ENCODE measurements at regions not wholly inside any gene's neighbourhood (a gene's known extent, or its start where the extent isn't known, plus 50 kb on each side); places are given as distances from the start of the nearest gene placed in this dataset.
A peak's percentile ranks its signal among the peaks of the same experiment; 100 is the strongest.
"Not testable (repeated sequence)": the region's sequence is repeated elsewhere in the genome, so short reads cannot be mapped to it uniquely, and the experiment has no call there.

DNA sequence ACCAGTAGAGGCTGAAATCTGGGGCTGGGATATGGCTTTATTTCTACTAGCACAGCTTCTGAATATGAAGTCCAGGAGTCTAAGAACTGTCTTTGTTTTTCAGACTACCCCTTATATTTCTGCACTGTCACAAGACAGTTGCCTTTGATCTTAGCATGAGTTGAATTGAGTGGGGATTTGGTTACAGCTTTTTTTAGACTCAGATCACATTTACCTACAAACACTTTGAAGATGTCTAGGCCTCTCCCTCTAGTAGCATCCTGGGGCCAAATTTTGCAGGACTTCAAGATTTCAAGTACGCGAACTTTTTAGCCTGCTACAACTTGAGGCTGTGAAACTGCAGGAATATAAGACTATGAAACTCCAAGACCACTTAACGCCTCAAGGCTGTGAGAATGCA is 240.2 kb downstream of the NEBL start:
- no peak for DNase-seq (ENCODE audit: low read depth)

- DNase-seq (ENCODE audit: low read depth): not testable (repeated sequence)
Measured at GRCh38 chr10:20652424-20652823, 244.7 kb downstream of the NEBL start.

GRCh38 chr10:20648263-20648874 is 248.7 kb downstream of the NEBL start:
- DNase-seq (ENCODE audit: low read depth): no peak

DNA sequence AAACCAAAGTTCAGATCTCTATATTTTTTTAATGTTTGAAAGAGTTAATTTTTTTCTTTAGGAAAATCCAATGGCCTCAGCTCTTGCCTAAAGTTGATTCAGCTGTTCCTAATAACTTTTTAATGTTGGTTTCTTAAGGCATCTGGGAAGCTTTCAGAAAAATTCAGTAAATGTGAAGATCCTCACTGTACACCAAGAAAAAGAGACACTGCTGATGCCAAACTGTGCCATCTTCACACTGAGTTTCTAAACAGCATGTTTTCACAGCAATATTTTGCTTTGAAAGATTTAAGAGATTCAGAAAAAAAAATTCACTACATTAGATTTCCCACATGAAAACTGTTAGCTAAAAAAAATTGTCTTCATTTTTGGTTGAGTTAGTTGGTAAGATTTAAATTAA is 249.4 kb downstream of the NEBL start:
- DNase-seq (ENCODE audit: low read depth): no peak

GRCh38 chr10:20644421-20644820 is 252.7 kb downstream of the NEBL start:
- DNase-seq (ENCODE audit: low read depth): no peak

- no peak for DNase-seq (ENCODE audit: low read depth)
Measured at GRCh38 chr10:20641605-20642004, 255.5 kb downstream of the NEBL start.

DNA sequence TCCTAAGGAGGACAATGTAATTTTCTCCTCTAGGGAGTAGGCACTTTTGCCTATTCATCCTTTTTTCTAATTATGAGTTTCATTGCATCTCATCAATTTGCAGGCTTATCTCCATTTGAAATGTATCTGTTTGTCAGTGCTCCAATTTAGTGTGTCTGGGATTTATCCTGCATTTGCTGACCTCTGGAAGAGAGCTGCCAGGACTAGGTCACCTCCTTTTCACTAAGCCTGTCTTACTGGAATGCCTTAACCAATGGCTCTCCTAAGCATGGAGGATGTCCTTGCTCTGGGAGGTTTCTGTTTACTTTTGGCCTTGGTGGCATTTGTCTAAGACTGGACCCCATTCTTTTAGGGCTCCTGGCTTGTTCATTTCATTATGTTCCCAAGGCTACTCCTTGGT is 261.5 kb downstream of the NEBL start:
- DNase-seq (ENCODE audit: low read depth): no peak

DNA sequence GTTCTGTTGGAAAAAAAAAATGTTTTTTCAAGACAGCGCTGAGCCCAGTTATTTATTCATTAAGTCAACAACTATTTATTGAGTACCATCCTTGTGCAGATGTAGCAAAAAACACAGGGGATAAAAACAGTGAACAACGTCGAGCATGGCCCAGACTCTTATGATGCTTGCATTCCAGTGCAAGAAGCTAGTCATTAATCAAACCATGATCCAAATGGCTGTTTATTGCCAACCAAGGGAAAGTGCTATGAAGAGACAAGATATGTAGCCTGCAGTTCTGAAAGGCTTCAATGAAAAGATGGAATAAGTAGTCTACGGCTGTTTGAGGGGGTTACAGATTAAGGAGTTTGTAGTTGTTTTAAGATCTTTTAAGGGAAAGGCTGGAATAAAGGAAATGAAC is 262.3 kb downstream of the NEBL start:
- DNase-seq (ENCODE audit: low read depth): no peak

GRCh38 chr10:20633714-20634113 is 263.4 kb downstream of the NEBL start:
- DNase-seq (ENCODE audit: low read depth): no peak

DNA sequence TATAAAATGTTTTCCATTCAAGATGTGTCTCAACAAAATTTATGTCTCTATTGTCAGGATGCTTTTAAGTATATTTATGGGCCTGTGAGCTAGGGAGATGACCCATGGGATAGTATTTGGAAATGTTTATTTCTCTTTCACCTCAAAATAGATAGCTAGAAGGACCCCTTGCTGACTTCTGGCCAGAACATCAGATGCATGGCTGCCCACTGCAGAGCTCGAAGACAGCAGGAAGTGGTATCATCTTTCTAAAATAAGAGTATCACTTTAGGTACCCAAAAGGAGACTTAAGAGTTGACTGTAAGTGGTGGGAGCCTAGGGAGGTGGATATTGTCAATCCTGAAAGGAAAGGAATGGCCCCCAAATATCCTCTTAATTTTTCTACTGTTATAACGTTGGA is 264.4 kb downstream of the NEBL start:
- DNase-seq (ENCODE audit: low read depth): no peak

DNA sequence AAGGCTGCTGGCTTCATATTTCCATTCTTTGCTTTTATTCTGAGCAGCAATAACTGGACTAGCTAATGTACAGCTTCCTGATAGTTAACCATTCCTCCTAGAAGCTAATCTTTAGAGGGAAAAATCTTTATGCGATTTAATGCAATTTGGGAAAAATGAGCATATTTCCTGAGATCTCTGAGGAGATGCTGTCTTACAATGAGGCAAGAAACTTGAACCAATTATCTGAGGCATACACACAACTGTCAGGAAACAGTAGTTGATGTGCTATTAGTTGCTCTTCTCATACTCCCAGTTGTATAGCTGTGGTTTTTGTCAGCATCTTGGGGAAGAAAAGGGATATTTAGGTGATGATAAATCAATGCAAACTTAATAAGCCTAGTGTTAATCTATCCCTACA is 265.9 kb downstream of the NEBL start:
- DNase-seq (ENCODE audit: low read depth): no peak

DNA sequence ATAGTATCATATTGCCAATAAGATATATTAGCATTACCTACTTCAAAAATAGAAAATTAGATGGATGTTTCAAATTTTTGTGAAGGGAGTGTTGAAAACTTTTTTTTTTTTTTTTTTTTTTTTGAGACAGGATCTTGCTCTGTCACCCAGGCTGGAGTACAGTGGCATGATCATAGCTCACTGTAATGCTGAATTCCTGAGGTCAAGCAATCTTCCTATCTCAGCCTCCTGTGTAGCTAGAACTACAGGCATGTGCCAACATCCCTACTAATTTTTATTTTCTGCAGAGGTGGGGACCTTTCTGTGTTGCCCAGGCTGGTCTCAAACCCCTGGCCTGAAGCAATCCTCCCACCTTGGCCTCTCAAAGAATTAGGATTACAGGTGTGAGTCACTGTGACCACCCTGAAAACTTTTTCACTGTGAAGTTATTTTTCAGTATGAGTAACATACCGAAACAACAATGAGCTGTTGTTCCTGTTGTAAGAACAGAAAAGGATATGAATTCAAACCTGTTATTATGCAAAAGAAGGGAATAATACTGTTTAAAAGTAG is 266.9 kb downstream of the NEBL start:
- no peak for DNase-seq (ENCODE audit: low read depth)

DNA sequence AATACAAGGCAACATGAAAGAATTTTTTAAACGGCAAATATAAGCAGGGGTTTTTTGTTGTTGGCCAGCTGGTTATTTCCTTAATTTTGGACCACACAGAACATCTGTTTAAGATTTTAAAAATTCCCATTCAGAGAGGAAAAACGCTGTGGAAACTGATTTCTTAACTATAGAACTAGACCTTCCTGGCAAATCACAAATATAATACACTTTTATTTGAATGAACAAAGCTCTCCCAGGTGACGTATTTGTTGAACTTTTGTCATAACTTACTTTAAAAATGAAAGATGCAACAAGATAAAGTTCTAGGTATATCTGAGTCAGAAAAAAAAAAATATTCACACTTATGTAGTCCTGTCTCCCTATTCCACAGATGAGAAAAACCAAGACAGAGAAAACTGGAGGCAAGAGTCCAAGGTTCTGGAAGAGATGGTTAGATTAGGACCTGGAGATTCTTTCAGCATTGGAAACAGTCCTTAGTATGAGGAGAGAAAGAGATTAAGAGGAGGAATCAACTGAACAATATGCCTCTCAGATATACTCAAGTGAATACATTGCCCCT is 269.1 kb downstream of the NEBL start:
- no peak for DNase-seq (ENCODE audit: low read depth)

DNA sequence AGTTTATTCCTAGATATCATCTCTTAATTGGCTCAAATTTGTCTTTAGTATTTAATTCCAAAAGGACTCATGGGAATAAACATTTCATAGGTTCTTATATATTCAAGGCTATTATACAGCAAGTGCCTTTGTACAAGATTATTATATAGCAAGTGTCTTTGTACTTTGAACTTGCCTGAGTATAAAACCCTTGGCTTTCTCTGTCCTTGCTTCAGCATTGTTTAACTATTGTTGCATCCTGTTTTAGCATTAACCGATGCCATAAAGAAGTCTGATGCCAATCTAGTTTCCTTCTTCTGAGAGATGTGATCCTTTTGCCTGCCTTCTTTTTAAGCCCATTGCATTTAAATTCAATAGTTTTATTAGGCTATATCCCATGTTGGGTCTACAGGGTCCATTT is 270.0 kb downstream of the NEBL start:
- DNase-seq (ENCODE audit: low read depth): no peak

DNA sequence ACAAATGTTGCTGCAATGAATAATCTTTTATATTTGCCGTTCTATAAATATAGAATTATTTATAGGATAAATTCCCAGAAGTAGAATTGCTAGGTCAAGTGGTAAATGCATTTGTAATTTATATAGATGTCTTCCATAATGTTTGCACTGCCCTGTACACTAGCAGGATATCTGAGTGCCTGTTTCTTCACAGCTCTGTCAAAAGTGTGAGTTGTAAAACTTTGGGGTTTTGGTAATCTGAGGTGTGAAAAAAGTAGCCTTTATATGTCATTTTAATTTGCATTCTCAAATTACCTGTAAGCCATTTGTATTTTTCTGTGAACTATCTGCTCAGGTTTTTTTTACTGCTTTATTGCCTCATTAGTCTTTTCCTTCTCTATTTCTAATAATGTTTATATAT is 271.2 kb downstream of the NEBL start:
- no peak for DNase-seq (ENCODE audit: low read depth)

GRCh38 chr10:20624642-20625041 is 272.5 kb downstream of the NEBL start:
- DNase-seq (ENCODE audit: low read depth): peak; percentile 70

DNA sequence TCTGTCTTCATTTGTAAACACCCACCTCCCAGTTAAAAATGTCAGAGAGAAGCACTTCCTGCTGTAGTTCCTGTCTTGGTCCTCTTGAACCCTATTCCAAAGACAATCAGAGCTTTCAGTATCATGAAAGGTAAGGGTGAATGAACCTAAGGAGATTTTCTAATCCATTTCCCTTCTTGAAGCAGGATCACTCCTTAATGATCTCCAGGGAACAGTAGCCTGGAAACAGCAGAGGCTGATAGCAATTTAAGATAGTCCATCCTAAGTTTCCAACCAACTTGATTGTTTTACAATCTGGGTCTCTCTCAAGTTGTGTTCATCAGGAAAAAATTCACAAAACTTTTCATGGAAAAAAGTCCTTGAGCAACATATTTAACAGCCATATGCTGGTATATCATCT is 273.6 kb downstream of the NEBL start:
- DNase-seq (ENCODE audit: low read depth): no peak

GRCh38 chr10:20622531-20623211 is 274.4 kb downstream of the NEBL start:
- DNase-seq (ENCODE audit: low read depth): peak; percentile 95

GRCh38 chr10:20620981-20621380 is 276.1 kb downstream of the NEBL start:
- DNase-seq (ENCODE audit: low read depth): no peak

DNA sequence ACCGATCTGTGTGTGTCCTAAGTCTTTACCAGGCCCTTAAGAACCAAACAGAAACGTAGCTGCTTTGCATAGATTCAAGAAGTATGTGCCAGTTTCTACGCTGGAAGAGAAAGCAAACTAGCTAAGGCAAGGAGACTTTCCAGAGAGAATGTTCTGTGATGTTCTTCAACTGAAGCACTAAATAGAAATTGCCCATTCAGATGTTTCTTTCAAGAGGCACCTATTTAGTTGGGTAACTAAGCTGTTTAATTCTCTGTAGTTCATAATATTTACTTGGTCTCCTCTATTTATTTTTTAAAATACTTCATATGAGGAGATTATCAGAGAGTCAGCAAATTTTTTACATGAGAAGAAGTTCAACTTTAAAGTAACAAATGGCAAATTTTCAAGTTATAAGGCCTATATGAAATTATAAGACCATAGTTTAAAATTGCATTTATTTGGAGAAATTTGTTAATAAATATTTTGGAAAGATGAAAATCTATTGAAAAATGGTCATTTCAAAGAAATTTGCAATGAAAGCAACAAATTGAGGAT is 279.0 kb downstream of the NEBL start:
- DNase-seq (ENCODE audit: low read depth): no peak

DNA sequence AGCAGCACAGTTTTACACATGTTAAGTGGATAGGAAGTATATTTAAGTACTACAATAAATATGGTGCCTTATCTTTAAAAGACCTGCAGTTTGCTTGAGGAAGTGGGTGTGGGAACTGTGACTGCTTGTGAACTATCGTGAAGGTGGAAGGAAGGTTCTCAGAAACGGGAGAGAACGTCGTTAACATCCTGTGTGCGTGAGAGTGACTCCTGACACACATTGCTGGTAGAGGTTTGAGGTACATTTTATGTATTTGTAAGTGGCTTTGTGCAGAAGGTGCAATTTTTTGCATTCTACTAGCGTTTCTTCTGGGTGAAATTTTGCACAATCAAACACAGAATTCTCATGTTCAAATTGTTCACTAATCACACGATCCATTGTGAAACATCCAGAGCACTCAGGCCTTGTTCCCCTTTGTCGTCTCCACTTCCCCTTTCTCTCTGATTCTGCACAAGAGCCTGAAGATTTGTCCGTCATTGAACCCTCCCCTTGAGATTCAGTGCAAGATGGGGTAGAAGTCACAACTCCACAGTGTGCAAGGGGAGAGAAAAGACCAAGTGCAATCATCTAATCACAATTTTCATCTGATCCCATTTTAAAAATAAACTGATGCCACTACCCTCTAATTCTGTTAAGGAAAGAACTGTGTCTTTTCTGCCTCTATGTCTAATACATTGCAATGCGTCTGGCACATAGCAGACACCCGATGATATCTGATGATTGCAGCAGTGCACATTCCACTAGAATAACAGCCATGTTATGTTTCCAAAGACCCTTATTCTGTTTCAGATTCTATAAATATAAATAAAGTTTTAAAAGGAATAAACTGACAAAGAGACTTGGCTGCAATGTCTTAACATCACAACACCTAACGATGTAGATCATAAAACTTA is 279.9 kb downstream of the NEBL start:
- no peak for DNase-seq (ENCODE audit: low read depth)

DNA sequence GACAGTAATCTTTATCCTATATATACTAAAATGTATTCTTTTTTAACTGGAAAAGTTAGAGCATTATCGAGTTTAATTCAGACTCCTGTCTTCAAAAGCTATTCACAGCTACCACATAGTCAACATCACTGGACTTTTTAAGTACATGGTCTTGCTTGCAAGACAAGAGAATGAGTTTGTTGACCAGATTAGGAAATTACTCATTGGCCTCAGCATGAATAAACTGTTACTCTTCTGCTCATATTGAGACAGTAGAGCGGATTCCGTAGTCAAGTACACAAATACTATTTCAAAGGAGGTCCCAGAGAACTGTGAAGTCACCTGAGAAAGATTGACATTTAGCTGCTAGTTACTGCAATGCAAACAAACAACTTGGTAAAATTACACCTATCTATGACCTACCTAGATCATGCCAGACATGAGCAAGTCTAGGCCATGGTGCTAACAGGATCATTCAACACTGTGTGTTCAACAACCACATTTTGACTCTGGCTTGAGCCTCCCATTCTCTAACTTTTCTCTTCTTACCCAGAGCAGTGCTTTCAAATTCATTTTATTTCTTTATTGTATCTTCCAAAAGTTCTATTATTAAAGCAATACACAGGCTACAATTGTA is 280.9 kb downstream of the NEBL start:
- no peak for DNase-seq (ENCODE audit: low read depth)
